ENCODE measurements at regions not wholly inside any gene's neighbourhood (a gene's known extent, or its start where the extent isn't known, plus 50 kb on each side); places are given as distances from the start of the nearest gene placed in this dataset.

DNA sequence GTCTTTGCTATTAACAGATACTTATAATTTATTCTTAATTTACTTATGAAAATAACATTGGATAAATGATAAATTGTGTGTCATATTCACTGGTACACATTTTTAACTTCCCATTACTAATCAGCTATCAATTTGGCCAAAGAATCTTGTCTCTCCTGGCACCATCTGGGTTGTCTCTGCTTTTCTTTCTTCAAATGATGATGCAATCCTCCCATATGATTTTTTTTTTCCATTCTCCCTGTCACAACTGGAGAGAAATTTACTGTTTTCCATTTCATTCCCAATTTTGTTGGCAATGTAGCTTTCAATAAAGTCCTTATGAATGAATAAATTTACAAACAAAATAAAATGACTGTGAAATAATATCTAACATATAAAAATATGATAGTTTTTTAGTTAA, 743.7 kb upstream of the EPHA6 start:
- TF ChIP-seq POLR2A (IDR thresholded peaks at IDR 0.05) (no peak), EP300 (IDR thresholded peaks at IDR 0.05) (no peak), POLR2AphosphoS5 (IDR thresholded peaks at IDR 0.05) (no peak)
- TF ChIP-seq, protein P1, sequence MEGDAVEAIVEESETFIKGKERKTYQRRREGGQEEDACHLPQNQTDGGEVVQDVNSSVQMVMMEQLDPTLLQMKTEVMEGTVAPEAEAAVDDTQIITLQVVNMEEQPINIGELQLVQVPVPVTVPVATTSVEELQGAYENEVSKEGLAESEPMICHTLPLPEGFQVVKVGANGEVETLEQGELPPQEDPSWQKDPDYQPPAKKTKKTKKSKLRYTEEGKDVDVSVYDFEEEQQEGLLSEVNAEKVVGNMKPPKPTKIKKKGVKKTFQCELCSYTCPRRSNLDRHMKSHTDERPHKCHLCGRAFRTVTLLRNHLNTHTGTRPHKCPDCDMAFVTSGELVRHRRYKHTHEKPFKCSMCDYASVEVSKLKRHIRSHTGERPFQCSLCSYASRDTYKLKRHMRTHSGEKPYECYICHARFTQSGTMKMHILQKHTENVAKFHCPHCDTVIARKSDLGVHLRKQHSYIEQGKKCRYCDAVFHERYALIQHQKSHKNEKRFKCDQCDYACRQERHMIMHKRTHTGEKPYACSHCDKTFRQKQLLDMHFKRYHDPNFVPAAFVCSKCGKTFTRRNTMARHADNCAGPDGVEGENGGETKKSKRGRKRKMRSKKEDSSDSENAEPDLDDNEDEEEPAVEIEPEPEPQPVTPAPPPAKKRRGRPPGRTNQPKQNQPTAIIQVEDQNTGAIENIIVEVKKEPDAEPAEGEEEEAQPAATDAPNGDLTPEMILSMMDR (IDR thresholded peaks at IDR 0.05), result no peak
- Histone ChIP-seq H3K4me3 (no peak overlapping the region), H3K27me3 (no peaks in the 10 kb centered on the region), H3K9me3 (peaks cover 7% of the 10 kb centered on the region), H3K27ac (no peak overlapping the region), H3K36me3 (no peaks in the 10 kb centered on the region), H3K4me1 (no peaks in the 10 kb centered on the region)
- DNase-seq (ENCODE audit: low spot score in 2 of 2), result no peak

DNA sequence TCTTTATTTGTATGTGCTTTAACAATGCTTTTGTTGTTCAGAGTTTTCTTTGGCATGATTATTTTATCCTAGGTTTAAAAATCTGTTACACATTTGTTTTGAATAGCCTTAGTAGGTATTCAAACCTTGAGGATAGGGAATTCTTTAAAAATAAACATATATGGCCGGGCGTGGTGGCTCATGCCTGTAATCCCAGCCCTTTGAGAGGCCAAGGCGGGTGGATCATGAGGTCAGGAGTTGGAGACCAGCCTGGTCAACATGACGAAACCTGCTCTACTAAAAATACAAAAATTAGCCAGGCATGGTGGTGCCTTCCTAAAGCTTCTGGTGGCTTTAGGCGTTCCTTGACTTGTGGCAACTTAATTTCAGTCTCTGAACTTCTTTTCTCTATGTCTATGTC, 743.3 kb upstream of the EPHA6 start:
- 62% methylated on average over 5 of the region's 5 CpGs for WGBS
- no peak overlapping the region for H3K4me3 ChIP-seq
- H3K36me3 ChIP-seq, result no peaks in the 10 kb centered on the region
- no peak for DNase-seq (ENCODE audit: low spot score in 2 of 2)
- H3K9me3 ChIP-seq, result peaks cover 7% of the 10 kb centered on the region
- no peaks in the 10 kb centered on the region for H3K4me1 ChIP-seq
- no peaks in the 10 kb centered on the region for H3K27me3 ChIP-seq
- H3K27ac ChIP-seq, result no peak overlapping the region
- TF ChIP-seq EP300 (IDR thresholded peaks at IDR 0.05) (no peak), POLR2AphosphoS5 (IDR thresholded peaks at IDR 0.05) (no peak), POLR2A (IDR thresholded peaks at IDR 0.05) (no peak)
- TF ChIP-seq, protein P1 (IDR thresholded peaks at IDR 0.05), result no peak

DNA sequence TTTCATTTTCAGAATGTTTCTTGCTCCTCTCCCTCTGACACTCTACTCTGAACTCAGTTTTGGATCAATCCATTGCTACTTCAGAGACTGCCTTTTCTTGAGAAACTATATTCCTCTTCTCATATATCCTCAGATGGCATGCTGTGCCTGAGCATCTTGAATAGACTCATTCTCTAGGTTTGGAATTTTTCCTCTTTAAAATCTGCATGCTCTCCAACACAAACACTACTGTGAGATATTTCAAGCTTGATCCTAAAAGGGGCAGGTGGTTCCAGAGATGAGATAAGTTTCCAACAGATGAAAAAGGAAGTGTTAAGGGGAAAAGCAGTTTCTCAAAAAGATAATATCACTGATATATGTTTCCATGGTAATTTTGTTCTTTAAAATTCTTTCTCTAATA, 742.2 kb upstream of the EPHA6 start:
- DNase-seq (ENCODE audit: low spot score in 2 of 2), result no peak
- no peak for TF ChIP-seq POLR2AphosphoS5 (IDR thresholded peaks at IDR 0.05)
- no peak for TF ChIP-seq POLR2A (IDR thresholded peaks at IDR 0.05)
- TF ChIP-seq, protein P1 (IDR thresholded peaks at IDR 0.05), result no peak
- no peak for TF ChIP-seq EP300 (IDR thresholded peaks at IDR 0.05)
- H3K4me3 ChIP-seq, result no peak overlapping the region
- no peak overlapping the region for H3K27ac ChIP-seq
- no peaks in the 10 kb centered on the region for H3K4me1 ChIP-seq
- peaks cover 7% of the 10 kb centered on the region for H3K9me3 ChIP-seq
- H3K27me3 ChIP-seq, result no peaks in the 10 kb centered on the region
- H3K36me3 ChIP-seq, result no peaks in the 10 kb centered on the region

DNA sequence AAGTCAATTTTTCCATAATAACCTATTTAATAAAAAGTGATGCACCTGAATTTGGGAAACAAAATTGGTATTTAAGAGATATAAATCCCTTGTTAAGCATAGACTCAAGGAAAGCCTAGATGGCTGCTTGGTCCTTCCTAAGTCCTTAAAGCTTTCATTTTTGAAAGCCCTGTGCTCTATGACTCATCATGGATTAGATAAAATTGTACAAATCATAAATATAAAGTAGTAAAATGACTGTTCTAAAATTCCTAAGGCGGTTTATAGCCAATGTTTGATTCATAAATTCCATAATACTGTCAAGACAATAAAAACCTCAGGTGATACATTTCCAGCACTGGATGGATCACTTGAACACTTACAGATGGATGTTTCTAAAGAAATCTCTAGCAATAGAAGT, 730.8 kb upstream of the EPHA6 start:
- Histone ChIP-seq H3K9me3 (no peaks in the 10 kb centered on the region), H3K4me1 (no peaks in the 10 kb centered on the region), H3K27ac (no peak overlapping the region), H3K36me3 (no peaks in the 10 kb centered on the region), H3K4me3 (no peak overlapping the region), H3K27me3 (no peaks in the 10 kb centered on the region)
- TF ChIP-seq, protein P1 (IDR thresholded peaks at IDR 0.05), result no peak
- TF ChIP-seq POLR2A (IDR thresholded peaks at IDR 0.05), result no peak
- no peak for TF ChIP-seq POLR2AphosphoS5 (IDR thresholded peaks at IDR 0.05)
- TF ChIP-seq EP300 (IDR thresholded peaks at IDR 0.05), result no peak
- no peak for DNase-seq (ENCODE audit: low spot score in 2 of 2)
- WGBS, result 68% methylated on average over 1 of the region's 1 CpG

- WGBS, result 86% methylated on average over 2 of the region's 2 CpGs
These were observed 728.4 kb upstream of the EPHA6 start for GRCh38 chr3:96086018-96086417.

More at GRCh38 chr3:96086018-96086417, 728.4 kb upstream of the EPHA6 start:
- no peak overlapping the region for H3K4me3 ChIP-seq
- H3K4me1 ChIP-seq, result no peaks in the 10 kb centered on the region
- TF ChIP-seq EP300 (IDR thresholded peaks at IDR 0.05), result no peak
- TF ChIP-seq, protein P1 (IDR thresholded peaks at IDR 0.05), result no peak
- TF ChIP-seq POLR2A (IDR thresholded peaks at IDR 0.05), result no peak
- no peak for TF ChIP-seq POLR2AphosphoS5 (IDR thresholded peaks at IDR 0.05)
- no peaks in the 10 kb centered on the region for H3K9me3 ChIP-seq
- H3K36me3 ChIP-seq, result no peaks in the 10 kb centered on the region
- H3K27ac ChIP-seq, result no peak overlapping the region
- no peak for DNase-seq (ENCODE audit: low spot score in 2 of 2)
- H3K27me3 ChIP-seq, result no peaks in the 10 kb centered on the region
